CD14-positive monocyte (primary cell): ENCODE measurements at regions not wholly inside any gene's neighbourhood (a gene's known extent, or its start where the extent isn't known, plus 50 kb on each side); places are given as distances from the start of the nearest gene placed in this dataset.

Source experiments
- DNase-seq, 3 donors: peaks; one replicate each; pipeline ENCODE4 v3.0.0-alpha.2; 2011 to 2022
- H2AFZ ChIP-seq: 2 replicates; pipeline ENCODE4 v1.6.0; 2012; ENCODE audit warnings: mild to moderate bottlenecking, low read depth, low read length, inconsistent platforms; ENCODE audit not compliant: insufficient read depth, poor library complexity, severe bottlenecking
- H3K27ac ChIP-seq, 2 donors: 1 replicate in 1 of 2; 2 replicates in 1 of 2; pipeline ENCODE4 v1.5.1; 2012 to 2013; ENCODE audit warnings: low read length in 2 of 2, control low read depth in 1 of 2, inconsistent platforms in 1 of 2, low read depth in 1 of 2, mild to moderate bottlenecking in 1 of 2
- H3K27me3 ChIP-seq, 2 donors: one replicate each; pipeline versions ENCODE4 v1.6.0 to v1.6.1; 2011 to 2013; ENCODE audit warnings: low read length in 2 of 2; ENCODE audit not compliant: control insufficient read depth in 2 of 2, insufficient read depth in 2 of 2
- H3K36me3 ChIP-seq, 2 donors: replicated peaks in 1 of 2; 1 replicate in 1 of 2; 2 replicates in 1 of 2; pipeline versions ENCODE4 v1.5.1 to v1.6.1; 2012 to 2013; ENCODE audit warnings: low read length in 2 of 2, control low read depth in 1 of 2, inconsistent platforms in 1 of 2, mild to moderate bottlenecking in 1 of 2; ENCODE audit not compliant: insufficient read depth in 2 of 2, control insufficient read depth in 1 of 2
- H3K4me1 ChIP-seq, 2 donors: 1 replicate in 1 of 2; 2 replicates in 1 of 2; pipeline versions ENCODE4 v1.5.1 to v1.6.1; 2012 to 2013; ENCODE audit warnings: low read length in 2 of 2, control low read depth in 1 of 2, inconsistent platforms in 1 of 2, mild to moderate bottlenecking in 1 of 2, moderate library complexity in 1 of 2; ENCODE audit not compliant: insufficient read depth in 2 of 2, control insufficient read depth in 1 of 2
- H3K4me2 ChIP-seq: replicated peaks from 2 replicates; pipeline ENCODE3; 2012; ENCODE audit warnings: low read length, moderate library complexity, mild to moderate bottlenecking; ENCODE audit not compliant: poor library complexity, severe bottlenecking; ENCODE audit errors: extremely low read depth
- H3K4me3 ChIP-seq, 3 experiments: fragments of 200-600 bp in 1 of 3; sonication (generic) in 1 of 3; replicated peaks in 1 of 3; 1 replicate in 2 of 3; 2 replicates in 1 of 3; pipeline ENCODE4 v1.5.1; 2011 to 2013; ENCODE audit warnings: low read length in 3 of 3, mild to moderate bottlenecking in 3 of 3, control low read depth in 2 of 3, low read depth in 2 of 3, inconsistent platforms in 1 of 3, moderate library complexity in 1 of 3
- H3K79me2 ChIP-seq: 2 replicates; pipeline ENCODE4 v1.6.0; 2012; ENCODE audit warnings: mild to moderate bottlenecking, control low read depth, inconsistent platforms, low read length, moderate library complexity; ENCODE audit not compliant: insufficient read depth
- H3K9ac ChIP-seq: 2 replicates; pipeline ENCODE4 v1.6.0; 2017; ENCODE audit warnings: low read length, mild to moderate bottlenecking; ENCODE audit not compliant: insufficient read depth, poor library complexity, severe bottlenecking
- H3K9me3 ChIP-seq, 2 donors: replicated peaks in 1 of 2; 1 replicate in 1 of 2; 2 replicates in 1 of 2; pipeline versions ENCODE4 v1.5.1 to v1.6.1; 2012 to 2013; ENCODE audit warnings: low read length in 2 of 2, control low read depth in 1 of 2; ENCODE audit not compliant: control insufficient read depth in 1 of 2, insufficient read depth in 1 of 2
- H4K20me1 ChIP-seq: 2 replicates; pipeline ENCODE4 v1.6.0; 2012; ENCODE audit warnings: mild to moderate bottlenecking, low read length, control low read depth, moderate library complexity; ENCODE audit not compliant: insufficient read depth
- H3K27ac Mint-ChIP-seq, 7 donors: one replicate each; pipeline ENCODE4 v1.8.0; 2020; ENCODE audit warnings: mild to moderate bottlenecking in 7 of 7, mixed read lengths in 7 of 7, moderate library complexity in 6 of 7, inconsistent platforms in 2 of 7
- H3K27me3 Mint-ChIP-seq, 3 donors: one replicate each; pipeline ENCODE4 v1.8.0; 2021 to 2022; ENCODE audit warnings: low read depth in 3 of 3, mild to moderate bottlenecking in 3 of 3, mixed read lengths in 3 of 3, moderate library complexity in 3 of 3, inconsistent platforms in 1 of 3
- H3K36me3 Mint-ChIP-seq, 2 donors: one replicate each; pipeline ENCODE4 v1.8.0; 2020; ENCODE audit warnings: mixed read lengths in 2 of 2, inconsistent platforms in 1 of 2, mild to moderate bottlenecking in 1 of 2
- H3K4me1 Mint-ChIP-seq: one replicate; pipeline ENCODE4 v1.8.0; 2020; ENCODE audit warnings: mild to moderate bottlenecking, mixed read lengths
- H3K4me3 Mint-ChIP-seq, 2 donors: one replicate each; pipeline ENCODE4 v1.8.0; 2020; ENCODE audit warnings: mild to moderate bottlenecking in 2 of 2, mixed read lengths in 2 of 2, moderate library complexity in 1 of 2
- H3K9me3 Mint-ChIP-seq, 7 donors: one replicate each; pipeline ENCODE4 v1.8.0; 2020 to 2022; ENCODE audit warnings: mixed read lengths in 7 of 7, mild to moderate bottlenecking in 6 of 7, moderate library complexity in 6 of 7, inconsistent platforms in 2 of 7
- CTCF ChIP-seq: fragments of 200-600 bp; IDR thresholded peaks from one replicate; pipeline ENCODE4 v1.8.0; 2022; ENCODE audit warnings: antibody characterized with exemption, mild to moderate bottlenecking
- WGBS: methylation state at CpG from one replicate; pipeline ENCODE4 v1.1.5; 2013; ENCODE audit warnings: missing lambda C conversion rate; ENCODE audit not compliant: insufficient coverage; 5-methylcytosine and 5-hydroxymethylcytosine counted together
- intact Hi-C, 2 donors: fragments of 100-400 bp; cut with micrococcal nuclease; formaldehyde crosslinking; loops; one replicate each; pipeline versions ENCODE4 v1.15.0 to v1.15.1; 2023

DNA sequence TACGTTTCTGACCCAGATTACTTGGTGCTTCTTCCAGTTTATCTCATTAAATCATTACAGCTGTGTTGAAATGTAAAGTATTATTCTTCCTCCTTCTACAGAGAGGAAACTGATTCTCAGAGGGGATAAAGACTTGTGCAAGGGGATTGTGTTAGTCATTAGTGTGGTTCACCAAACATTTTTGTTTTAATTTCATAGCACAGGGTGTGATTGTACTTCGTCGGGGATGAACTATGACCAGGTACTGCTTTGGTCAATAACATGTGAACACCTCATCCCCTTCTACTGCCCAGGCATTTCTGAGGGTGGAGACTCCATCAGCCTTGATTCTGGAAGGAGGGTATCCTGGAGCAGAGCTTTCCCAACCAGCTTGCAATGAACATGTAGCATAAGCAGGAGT lies 120.2 kb upstream of the ALX4 start:
- Histone ChIP-seq H3K4me3 (no peak overlapping the region), H3K9me3 (no peaks in the 10 kb centered on the region), H3K4me2 (no peak overlapping the region), H3K27me3 (peaks cover 0 to 4% of the 10 kb centered on the region in 2 donors), H3K9ac (no peak overlapping the region), H3K27ac (no peak overlapping the region), H3K4me1 (no peaks in the 10 kb centered on the region), H3K79me2 (no peaks in the 10 kb centered on the region), H2AFZ (no peak overlapping the region), H4K20me1 (no peaks in the 10 kb centered on the region), H3K36me3 (no peaks in the 10 kb centered on the region)
- Mint-ChIP-seq H3K27ac (no peak overlapping the region), H3K9me3 (peaks cover 0 to 2% (median 0%) of the 10 kb centered on the region in 7 donors), H3K27me3 (peaks cover 7 to 15% (median 13%) of the 10 kb centered on the region in 3 donors), H3K4me3 (no peak overlapping the region), H3K36me3 (no peaks in the 10 kb centered on the region), H3K4me1 (no peaks in the 10 kb centered on the region)
- DNase-seq, result no peak
- WGBS, result no CpG with 5 or more reads among the region's 3 CpGs
- TF ChIP-seq CTCF, result no peak
- intact Hi-C loops, result no loop called here

DNA sequence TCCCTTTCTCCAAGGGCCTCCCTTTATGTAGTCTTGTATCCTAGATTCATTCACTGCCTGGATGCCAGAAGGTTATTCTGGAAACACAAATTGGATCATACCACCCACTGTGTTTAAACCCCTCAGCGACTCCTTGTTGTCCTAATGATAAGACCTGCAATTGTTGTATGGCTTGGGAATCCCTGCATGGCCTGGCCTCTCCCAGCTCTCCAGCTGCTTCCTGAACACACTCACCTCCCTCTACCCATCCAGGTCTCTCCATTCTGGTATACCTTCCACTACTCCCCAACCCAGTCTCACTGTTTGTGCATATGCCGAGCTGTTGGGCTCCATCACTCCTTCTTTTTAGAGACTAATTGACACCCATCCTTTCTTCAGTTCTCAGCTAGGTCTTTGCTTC lies 124.3 kb upstream of the ALX4 start:
- peaks cover 17 to 29% (median 20%) of the 10 kb centered on the region in 3 donors for H3K27me3 Mint-ChIP-seq
- H3K27ac Mint-ChIP-seq, result peak overlapping the region in 1 of 7 donors; percentile 26
- no peak overlapping the region for H3K4me3 Mint-ChIP-seq
- Histone ChIP-seq H3K4me1 (no peaks in the 10 kb centered on the region), H3K4me3 (no peak overlapping the region), H3K9me3 (no peaks in the 10 kb centered on the region), H3K9ac (no peak overlapping the region), H3K36me3 (no peaks in the 10 kb centered on the region), H3K4me2 (no peak overlapping the region), H2AFZ (no peak overlapping the region), H3K27me3 (peaks cover 0 to 4% of the 10 kb centered on the region in 2 donors), H4K20me1 (no peaks in the 10 kb centered on the region), H3K79me2 (no peaks in the 10 kb centered on the region), H3K27ac (no peak overlapping the region)
- no peak for TF ChIP-seq CTCF
- H3K9me3 Mint-ChIP-seq, result peaks cover 0 to under 1% (median 0%) of the 10 kb centered on the region in 7 donors
- intact Hi-C loops, result no loop called here
- DNase-seq, result no peak
- WGBS, result 80% methylated on average over 1 of the region's 2 CpGs
- no peaks in the 10 kb centered on the region for H3K36me3 Mint-ChIP-seq
- H3K4me1 Mint-ChIP-seq, result no peaks in the 10 kb centered on the region
